ENCODE measurements at regions not wholly inside any gene's neighbourhood (a gene's known extent, or its start where the extent isn't known, plus 50 kb on each side); places are given as distances from the start of the nearest gene placed in this dataset.

- no peak for DNase-seq (ENCODE audit: low read depth in 2 of 2)
Measured at GRCh38 chr1:55986003-55986402, 593.4 kb downstream of the PLPP3 start.

DNA sequence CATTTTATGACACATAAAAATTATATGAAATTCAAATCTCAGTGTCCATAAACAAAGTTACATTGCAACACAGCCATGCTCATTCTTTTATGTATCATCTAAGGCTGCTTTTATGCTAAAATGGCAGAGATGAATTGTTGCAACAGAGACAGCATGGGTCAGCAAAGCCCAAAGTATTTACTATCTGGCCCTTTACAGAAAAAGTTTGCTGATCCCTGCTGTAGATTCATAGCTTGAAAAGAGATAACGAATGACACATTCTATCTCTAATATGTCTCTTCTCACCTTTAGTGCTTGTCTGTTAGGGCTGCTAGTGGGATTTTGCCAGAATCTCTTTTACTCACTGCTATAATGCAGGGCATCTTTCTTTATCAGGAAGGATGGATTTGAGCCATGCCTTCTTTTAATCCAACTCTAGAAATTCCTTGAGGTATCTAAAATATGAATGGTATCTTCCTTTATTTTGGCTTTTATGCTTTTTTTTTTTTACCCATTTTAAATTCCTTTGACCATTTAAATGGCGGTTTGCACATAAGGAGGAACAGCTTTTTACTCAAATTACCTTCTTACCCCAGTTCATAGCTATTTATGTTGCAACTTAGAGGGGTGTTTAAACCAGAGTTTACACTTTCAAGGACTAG, 598.2 kb downstream of the PLPP3 start:
- DNase-seq (ENCODE audit: low read depth in 2 of 2): no peak

DNA sequence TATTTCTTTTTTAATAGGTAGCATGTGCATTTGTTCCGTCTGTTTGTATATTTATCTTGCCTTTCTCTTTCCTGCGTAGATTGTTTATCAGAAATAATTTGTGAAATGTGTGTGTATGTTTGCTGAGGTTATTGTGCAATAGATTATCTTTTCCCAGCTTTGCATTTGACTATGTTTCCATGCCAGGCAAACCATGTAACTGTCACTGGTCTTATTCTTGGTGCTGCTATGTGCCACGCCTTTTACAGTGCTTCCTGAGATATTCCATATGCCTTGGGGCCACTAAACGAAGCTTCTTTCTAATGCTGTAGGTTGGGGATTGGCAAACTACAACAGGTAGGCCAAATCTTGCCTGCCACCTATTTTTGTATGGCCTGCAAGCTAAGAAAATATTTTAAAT, 598.8 kb downstream of the PLPP3 start:
- DNase-seq (ENCODE audit: low read depth in 2 of 2): no peak

DNA sequence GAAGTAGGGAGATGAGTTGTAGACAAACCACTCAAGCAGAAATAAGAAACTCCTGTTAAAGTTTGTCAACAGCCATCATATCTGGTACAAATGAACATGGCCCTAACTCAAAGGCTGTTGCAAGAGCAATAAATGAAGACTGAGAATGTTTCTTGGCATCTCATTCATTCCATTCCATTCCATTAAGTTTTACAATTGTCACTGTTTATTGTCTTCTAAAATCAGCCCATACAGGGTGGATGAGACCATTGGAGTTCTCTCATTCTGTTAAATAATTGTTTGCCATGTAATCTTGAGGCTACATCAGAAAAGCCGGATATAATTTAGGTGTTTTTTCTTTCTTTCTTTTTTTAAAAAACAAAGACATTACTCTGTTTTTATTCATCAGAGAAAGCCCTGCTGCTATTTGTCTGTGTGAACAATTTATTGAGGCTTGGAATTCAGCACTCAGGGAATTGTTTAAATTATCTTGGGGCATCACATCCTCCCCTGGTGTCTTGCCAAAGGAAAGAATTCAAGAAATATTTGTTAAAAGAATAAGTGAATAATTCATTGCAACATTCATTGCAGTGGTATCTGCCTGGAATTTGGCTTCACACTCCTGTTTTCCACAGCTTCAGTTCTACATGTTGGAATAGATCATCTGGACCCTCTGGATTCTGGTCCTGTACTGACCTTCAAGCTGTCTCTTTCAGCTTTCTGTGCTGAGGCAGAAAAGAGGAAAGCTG, 604.5 kb downstream of the PLPP3 start:
- no peak for DNase-seq (ENCODE audit: low read depth in 2 of 2)

DNA sequence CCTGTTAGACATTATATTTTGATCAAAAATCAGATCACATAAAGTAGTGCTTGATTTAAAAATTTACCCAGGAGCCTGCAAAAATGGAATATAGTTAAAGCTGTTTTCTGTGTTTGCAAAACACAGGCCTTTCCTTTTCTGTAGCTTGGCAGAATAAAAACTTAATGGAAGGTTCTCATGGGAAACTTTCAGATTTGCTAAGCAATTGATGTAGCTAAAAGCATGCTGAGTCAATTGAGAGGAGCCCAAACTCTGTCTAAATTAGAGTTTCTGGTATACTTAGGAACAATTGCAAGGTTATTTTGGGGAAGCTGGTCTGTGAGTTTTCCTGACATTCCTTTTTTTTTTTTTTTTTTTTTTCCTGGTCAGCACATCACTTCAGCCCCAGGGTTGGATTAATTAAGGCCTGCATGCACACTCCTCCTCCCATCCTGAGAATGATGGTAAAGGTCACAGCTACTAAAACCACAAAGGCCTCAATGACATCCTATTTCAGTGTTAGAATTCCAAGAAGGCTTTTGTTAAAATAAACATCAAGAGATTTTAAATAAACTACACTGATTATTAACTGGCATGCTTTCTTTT, 608.7 kb downstream of the PLPP3 start:
- DNase-seq (ENCODE audit: low read depth in 2 of 2): no peak

DNA sequence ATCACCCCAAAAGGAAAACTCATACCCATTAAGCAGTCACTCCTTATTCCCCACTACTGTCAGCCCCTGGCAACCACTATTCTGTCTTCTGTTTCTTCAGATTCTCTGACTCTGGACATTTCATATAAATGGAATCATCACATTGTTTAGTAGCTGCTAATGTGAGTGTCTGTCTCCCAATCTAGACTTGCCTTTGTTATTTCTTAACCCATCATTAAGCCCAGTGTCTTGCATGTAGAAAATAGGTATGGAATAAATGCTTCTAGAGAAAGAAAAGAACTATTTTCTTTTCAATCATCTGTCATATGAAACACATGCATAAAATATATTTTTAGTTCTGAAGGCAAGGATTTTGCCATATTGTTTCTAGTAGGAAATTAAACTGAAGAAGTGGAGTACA, 610.0 kb downstream of the PLPP3 start:
- no peak for DNase-seq (ENCODE audit: low read depth in 2 of 2)

DNA sequence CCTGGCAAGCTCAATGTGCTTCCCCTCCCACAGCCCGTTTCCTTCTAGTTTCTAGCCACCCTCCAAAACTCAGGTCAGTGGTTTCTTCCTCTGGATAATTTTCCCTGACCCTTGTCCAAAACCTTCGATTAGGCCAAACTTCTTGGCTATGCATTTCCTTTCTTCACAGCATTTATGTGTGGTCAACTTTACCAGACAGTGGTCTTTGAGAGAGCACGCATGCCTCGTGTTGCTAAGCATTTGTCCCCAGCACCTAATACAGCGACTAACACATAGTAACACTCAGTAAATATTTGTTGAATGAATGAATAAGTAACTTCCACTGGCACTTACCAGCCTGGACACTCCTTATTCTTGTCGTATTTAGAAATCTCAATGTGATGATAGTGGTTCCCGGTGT, 610.7 kb downstream of the PLPP3 start:
- DNase-seq (ENCODE audit: low read depth in 2 of 2): no peak

GRCh38 chr1:55965981-55966461, 613.3 kb downstream of the PLPP3 start:
- DNase-seq (ENCODE audit: low read depth in 2 of 2): no peak

GRCh38 chr1:55962472-55962871, 616.9 kb downstream of the PLPP3 start:
- no peak for DNase-seq (ENCODE audit: low read depth in 2 of 2)

DNA sequence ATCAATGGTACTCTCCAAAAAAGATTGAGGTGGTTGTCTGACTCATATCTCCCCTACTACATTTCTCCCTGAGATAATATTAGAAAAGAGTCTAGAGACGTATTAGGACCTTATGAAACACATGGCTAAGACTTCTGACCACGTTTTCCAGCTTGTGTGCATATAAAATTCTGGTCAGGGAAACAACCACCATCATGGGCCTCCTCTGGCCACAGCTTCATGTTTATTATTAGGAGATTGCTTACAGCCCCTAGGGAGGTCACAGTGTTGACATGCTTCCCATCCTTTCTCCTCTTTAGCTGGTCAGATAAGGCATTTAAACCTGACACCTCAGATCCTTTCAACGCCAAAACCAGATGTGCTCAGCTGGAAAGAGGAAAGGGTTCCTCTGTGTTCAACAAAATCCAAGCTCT, 620.2 kb downstream of the PLPP3 start:
- DNase-seq (ENCODE audit: low read depth in 2 of 2): no peak

DNA sequence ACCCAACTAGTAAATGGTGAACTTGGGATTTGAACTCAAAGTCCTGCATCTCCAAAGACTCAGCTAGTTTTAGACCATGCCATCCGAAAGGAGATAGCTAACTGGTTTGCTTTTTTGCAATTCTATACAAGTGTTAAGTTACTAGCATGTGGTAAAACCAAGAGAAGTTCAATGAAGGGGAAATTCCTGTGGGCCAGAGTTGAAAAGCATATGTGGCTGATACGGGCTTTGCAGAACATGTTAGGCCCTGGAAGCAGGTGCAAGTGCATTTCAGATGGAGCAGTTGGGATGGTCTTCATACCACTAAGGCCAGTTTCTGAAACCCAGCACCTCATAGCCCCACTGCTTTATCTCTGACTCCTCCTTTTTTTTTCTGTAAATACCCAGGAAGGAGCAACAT, 620.9 kb downstream of the PLPP3 start:
- DNase-seq (ENCODE audit: low read depth in 2 of 2): no peak

- no peak for DNase-seq (ENCODE audit: low read depth in 2 of 2)
Measured at GRCh38 chr1:55957276-55957675, 622.1 kb downstream of the PLPP3 start.

GRCh38 chr1:55955016-55955621, 624.2 kb downstream of the PLPP3 start:
- no peak for DNase-seq (ENCODE audit: low read depth in 2 of 2)

DNA sequence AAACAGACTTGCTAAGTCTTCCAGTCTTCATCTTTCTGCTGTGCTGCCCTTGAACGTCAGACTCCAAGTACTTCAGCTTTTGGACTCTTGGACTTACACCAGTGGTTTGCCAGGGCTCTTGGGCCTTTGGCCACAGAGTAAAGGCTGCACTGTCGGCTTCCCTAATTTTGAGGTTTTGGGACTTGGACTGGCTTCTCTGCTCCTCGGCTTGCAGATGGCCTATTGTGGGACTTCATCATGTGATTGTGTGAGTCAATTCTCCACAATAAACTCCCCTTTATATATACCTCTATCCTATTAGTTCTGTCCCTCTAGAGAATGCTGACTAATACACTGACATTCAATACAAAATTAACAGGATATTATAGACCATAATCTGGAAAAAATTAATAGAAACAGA, 628.1 kb downstream of the PLPP3 start:
- DNase-seq (ENCODE audit: low read depth in 2 of 2): no peak

DNA sequence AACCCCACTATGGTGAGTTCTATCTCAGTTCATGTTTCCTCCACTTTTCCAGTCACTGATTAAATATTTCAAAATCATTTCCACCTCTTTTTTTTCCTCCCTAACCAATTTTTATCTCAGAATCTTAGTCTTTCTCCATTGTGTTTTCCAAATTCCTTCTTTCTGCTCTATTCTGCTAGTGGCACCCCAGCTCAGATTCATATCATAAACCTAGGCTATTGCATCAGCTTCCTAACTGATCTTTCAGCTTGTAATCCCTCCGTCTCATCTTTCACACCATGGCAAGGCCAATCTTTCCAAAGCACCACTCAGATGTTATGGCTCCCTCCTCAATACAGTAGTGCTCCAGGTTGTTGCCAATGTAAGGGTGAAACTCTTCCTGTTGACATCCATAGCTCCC, 631.9 kb downstream of the PLPP3 start:
- DNase-seq (ENCODE audit: low read depth in 2 of 2): no peak

DNA sequence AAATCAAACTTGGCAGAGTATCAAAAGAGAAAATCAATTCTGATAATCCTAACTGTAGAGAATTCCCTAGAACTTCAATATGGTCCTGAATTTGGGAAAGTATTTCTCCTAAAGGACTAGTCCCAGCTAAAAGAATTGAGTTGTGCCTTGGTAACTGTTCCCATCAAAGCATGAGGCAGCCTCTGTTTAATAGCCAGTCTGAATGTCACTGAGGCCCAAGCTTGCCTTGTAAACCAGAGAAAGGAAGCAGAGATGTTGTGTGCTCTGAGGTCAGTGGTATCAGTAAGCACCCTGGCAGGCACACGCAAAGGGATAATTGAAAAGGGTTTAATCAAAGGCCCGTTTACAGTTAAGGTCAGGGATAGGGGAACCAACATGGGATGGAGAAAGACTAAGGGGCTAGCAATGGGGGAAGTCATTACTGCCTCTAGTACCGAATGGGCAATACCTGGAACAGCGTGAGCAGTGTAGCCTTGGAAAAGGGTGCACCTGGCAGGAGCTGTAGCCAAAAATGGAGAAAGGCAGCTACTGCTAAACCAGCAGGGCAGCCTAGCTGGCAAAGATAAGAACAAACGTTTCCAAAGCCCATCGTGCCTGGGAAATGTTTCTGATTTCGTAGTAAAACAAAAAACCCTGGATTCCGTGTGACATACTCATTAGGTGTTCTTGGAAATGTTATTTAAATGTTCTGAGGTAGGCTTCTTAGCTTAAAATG, 635.5 kb downstream of the PLPP3 start:
- no peak for DNase-seq (ENCODE audit: low read depth in 2 of 2)

DNA sequence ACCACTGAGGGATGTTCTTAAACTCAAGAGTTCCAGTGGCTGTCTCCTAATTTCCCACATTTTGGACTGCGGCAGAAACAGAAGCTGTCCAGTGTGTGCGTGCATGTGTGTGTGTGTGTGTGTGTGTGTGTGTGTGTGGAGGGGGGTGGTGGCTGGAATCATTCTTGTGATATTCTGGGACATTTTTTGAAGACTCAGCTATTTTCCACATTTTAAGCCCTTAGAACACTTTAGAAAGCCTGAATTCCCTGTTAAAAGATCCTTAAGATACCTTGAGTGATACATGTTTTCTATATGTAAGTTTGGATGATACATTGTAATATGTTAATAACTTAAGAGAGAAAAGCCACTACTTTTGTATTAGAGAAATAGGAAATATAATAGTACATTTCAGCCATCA, 636.4 kb downstream of the PLPP3 start:
- DNase-seq (ENCODE audit: low read depth in 2 of 2): no peak

GRCh38 chr1:55939866-55940265, 639.5 kb downstream of the PLPP3 start:
- no peak for DNase-seq (ENCODE audit: low read depth in 2 of 2)

DNA sequence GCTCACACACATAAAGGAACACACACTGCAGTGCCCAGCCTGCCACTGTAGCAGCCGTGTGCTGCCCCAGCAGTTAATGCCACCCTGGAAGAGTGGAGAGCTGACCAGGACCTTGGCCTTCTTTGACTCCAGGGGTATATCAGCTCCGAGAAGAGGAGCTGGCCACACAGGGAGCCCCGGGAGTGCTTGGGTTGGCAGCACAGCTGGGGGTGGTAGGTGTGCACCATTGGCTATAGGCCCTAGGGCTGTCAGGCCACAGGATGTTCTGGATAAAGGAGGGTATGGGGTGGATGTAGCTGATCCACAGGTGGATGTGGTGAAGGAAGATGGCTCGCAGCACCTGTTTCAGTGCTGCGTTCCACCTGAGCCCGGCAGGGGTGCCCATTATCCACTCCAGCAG, 640.5 kb downstream of the PLPP3 start:
- DNase-seq (ENCODE audit: low read depth in 2 of 2): no peak

- no peak for DNase-seq (ENCODE audit: low read depth in 2 of 2)
Measured at GRCh38 chr1:55938376-55938850, 641.0 kb downstream of the PLPP3 start.

- DNase-seq (ENCODE audit: low read depth in 2 of 2): no peak
Measured at GRCh38 chr1:55937840-55938375, 641.5 kb downstream of the PLPP3 start.

- no peak for DNase-seq (ENCODE audit: low read depth in 2 of 2)
Measured at GRCh38 chr1:55935236-55935635, 644.1 kb downstream of the PLPP3 start.
